HEK293T (cell line): ENCODE measurements at regions not wholly inside any gene's neighbourhood (a gene's known extent, or its start where the extent isn't known, plus 50 kb on each side); places are given as distances from the start of the nearest gene placed in this dataset.

Source experiments
- ARNT ChIP-seq: fragments of 450-650 bp; IDR thresholded peaks from 2 replicates; pipeline ENCODE4 v1.6.1; 2017; ENCODE audit warnings: mild to moderate bottlenecking
- BHLHE40 ChIP-seq: fragments of 450-650 bp; IDR thresholded peaks from 2 replicates; pipeline ENCODE4 v1.6.1; 2016; ENCODE audit warnings: mild to moderate bottlenecking, moderate library complexity, borderline replicate concordance
- FOXK2 ChIP-seq: fragments of 450-650 bp; IDR thresholded peaks from 2 replicates; pipeline ENCODE4 v1.6.1; 2016; ENCODE audit warnings: mild to moderate bottlenecking
- HDGF ChIP-seq: fragments of 450-650 bp; IDR thresholded peaks from 2 replicates; pipeline ENCODE4 v1.6.1; 2017; ENCODE audit warnings: antibody characterized with exemption, borderline replicate concordance
- L3MBTL2 ChIP-seq: fragments of 450-650 bp; conservative IDR thresholded peaks from 2 replicates; pipeline ENCODE4 v1.6.1; 2016; ENCODE audit warnings: mild to moderate bottlenecking
- NFRKB ChIP-seq: fragments of 450-650 bp; IDR thresholded peaks from 2 replicates; pipeline ENCODE4 v1.6.1; 2016; ENCODE audit warnings: mild to moderate bottlenecking, moderate library complexity
- SP1 ChIP-seq: fragments of 450-650 bp; IDR thresholded peaks from 2 replicates; pipeline ENCODE4 v1.6.1; 2017
- SUZ12 ChIP-seq: fragments of 450-650 bp; IDR thresholded peaks from 2 replicates; pipeline ENCODE4 v1.6.1; 2016; ENCODE audit warnings: mild to moderate bottlenecking
- TARDBP ChIP-seq: fragments of 450-650 bp; IDR thresholded peaks from 2 replicates; pipeline ENCODE4 v1.6.1; 2016
- TF ChIP-seq, protein P1 (sequence below): fragments of 450-650 bp; IDR thresholded peaks from 2 replicates; pipeline ENCODE4 v1.6.1; 2016

DNA sequence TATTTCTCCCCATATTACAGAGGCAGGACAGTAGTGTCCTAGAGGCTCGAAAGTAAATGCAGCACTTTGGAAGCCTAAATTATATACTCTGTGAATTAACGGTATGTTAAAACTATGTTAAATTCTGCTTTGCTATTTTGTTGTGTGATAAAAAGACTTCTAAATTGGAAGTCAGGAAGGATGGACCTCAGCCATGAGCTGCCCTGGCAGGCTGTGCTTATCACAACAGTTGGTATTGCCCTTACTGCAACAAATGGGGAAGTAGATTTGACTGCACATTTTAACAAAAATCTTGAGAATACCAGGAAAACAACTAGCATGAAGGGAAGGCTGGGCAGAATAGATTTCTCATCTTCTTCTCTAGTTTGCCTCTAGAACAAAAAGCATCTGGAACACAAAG lies 706.6 kb downstream of the SI start:
- TF ChIP-seq SP1 (no peak), ARNT (no peak), TARDBP (no peak), HDGF (no peak), NFRKB (no peak), BHLHE40 (no peak), L3MBTL2 (no peak), SUZ12 (no peak), FOXK2 (no peak)
- TF ChIP-seq, protein P1, sequence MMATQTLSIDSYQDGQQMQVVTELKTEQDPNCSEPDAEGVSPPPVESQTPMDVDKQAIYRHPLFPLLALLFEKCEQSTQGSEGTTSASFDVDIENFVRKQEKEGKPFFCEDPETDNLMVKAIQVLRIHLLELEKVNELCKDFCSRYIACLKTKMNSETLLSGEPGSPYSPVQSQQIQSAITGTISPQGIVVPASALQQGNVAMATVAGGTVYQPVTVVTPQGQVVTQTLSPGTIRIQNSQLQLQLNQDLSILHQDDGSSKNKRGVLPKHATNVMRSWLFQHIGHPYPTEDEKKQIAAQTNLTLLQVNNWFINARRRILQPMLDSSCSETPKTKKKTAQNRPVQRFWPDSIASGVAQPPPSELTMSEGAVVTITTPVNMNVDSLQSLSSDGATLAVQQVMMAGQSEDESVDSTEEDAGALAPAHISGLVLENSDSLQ, result no peak
